ENCODE measurements at regions not wholly inside any gene's neighbourhood (a gene's known extent, or its start where the extent isn't known, plus 50 kb on each side); places are given as distances from the start of the nearest gene placed in this dataset.

DNA sequence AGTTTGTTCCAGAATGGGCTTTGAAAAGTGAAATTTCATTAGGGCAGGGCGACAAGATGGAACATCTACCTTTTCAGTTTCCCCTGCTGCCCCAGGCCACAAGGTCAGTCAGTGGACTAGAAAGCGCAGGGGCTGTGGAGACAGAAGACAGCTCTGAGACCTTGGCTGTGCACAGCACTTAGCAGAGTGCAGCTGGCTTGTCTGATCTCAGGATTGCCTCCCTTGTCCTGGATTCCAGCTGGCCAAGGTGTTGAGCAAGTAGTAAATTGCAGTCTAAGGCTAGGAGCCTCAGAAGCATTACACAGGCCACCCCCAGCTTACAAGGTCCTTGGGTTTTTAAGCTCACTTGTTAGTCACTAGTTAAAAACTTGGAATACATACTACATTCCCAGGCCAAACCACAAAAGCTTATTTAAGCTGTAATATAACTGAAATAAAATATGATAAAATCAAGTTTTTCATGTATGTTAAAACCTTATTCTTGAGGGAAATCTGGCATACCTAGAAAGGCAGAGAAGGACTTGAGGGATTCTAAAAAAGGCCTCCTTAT, 67.3 kb upstream of the NPY start:
- TF ChIP-seq, protein P1, sequence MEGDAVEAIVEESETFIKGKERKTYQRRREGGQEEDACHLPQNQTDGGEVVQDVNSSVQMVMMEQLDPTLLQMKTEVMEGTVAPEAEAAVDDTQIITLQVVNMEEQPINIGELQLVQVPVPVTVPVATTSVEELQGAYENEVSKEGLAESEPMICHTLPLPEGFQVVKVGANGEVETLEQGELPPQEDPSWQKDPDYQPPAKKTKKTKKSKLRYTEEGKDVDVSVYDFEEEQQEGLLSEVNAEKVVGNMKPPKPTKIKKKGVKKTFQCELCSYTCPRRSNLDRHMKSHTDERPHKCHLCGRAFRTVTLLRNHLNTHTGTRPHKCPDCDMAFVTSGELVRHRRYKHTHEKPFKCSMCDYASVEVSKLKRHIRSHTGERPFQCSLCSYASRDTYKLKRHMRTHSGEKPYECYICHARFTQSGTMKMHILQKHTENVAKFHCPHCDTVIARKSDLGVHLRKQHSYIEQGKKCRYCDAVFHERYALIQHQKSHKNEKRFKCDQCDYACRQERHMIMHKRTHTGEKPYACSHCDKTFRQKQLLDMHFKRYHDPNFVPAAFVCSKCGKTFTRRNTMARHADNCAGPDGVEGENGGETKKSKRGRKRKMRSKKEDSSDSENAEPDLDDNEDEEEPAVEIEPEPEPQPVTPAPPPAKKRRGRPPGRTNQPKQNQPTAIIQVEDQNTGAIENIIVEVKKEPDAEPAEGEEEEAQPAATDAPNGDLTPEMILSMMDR (IDR thresholded peaks at IDR 0.05): no peak
- TF ChIP-seq POLR2A (IDR thresholded peaks at IDR 0.05): no peak
